HepG2 (cell line): ENCODE measurements at regions not wholly inside any gene's neighbourhood (a gene's known extent, or its start where the extent isn't known, plus 50 kb on each side); places are given as distances from the start of the nearest gene placed in this dataset.
A peak's percentile ranks its signal among the peaks of the same experiment; 100 is the strongest.

Experiments used
- CAMTA2 ChIP-seq: sonication (generic); formaldehyde crosslinking; IDR thresholded peaks from 2 replicates; pipeline ENCODE4 v1.4.0; 2020; ENCODE audit warnings: mild to moderate bottlenecking, missing genetic modification reagents, borderline replicate concordance
- FOXA1 ChIP-seq, 2 experiments: fragments of 450-650 bp in 1 of 2; sonication (generic) in 1 of 2; formaldehyde crosslinking in 1 of 2; IDR thresholded peaks; 2 replicates each; pipeline versions ENCODE4 v1.4.0 to v1.6.1; 2016 to 2020; ENCODE audit warnings: missing genetic modification reagents in 1 of 2
- GLI4 ChIP-seq: sonication (generic); formaldehyde crosslinking; IDR thresholded peaks from 2 replicates; pipeline ENCODE4 v1.5.1; 2020; ENCODE audit warnings: missing genetic modification reagents, mild to moderate bottlenecking, moderate library complexity, borderline replicate concordance
- JARID2 ChIP-seq: sonication (generic); formaldehyde crosslinking; IDR thresholded peaks from 2 replicates; pipeline ENCODE4 v1.8.1; 2023; ENCODE audit warnings: missing genetic modification reagents, inconsistent platforms; ENCODE audit not compliant: insufficient replicate concordance
- KAT7 ChIP-seq: IDR thresholded peaks from 2 replicates; pipeline ENCODE4 v1.6.1; 2018; ENCODE audit warnings: borderline replicate concordance, missing compliant biosample characterization
- KMT2A ChIP-seq: sonication (generic); formaldehyde crosslinking; IDR thresholded peaks from 2 replicates; pipeline ENCODE4 v1.4.0; 2020; ENCODE audit warnings: missing genetic modification reagents
- NFE2L1 ChIP-seq: sonication (generic); formaldehyde crosslinking; IDR thresholded peaks from 2 replicates; pipeline ENCODE4 v1.4.0; 2020; ENCODE audit warnings: missing genetic modification reagents, mild to moderate bottlenecking, borderline replicate concordance
- NFE2L2 ChIP-seq: fragments of 150-350 bp; IDR thresholded peaks from 2 replicates; pipeline ENCODE4 v1.6.1; 2014; ENCODE audit warnings: low read length
- SPEN ChIP-seq: sonication (generic); formaldehyde crosslinking; IDR thresholded peaks from 2 replicates; pipeline ENCODE4 v1.5.1; 2020; ENCODE audit warnings: low read depth, mild to moderate bottlenecking, missing genetic modification reagents
- SRY ChIP-seq: sonication (generic); formaldehyde crosslinking; IDR thresholded peaks from 2 replicates; pipeline ENCODE4 v1.8.0; 2022; ENCODE audit warnings: mild to moderate bottlenecking, missing genetic modification reagents
- ZEB1 ChIP-seq: IDR thresholded peaks from 2 replicates; pipeline ENCODE4 v1.6.1; 2012; ENCODE audit warnings: mild to moderate bottlenecking, low read depth, inconsistent platforms; ENCODE audit not compliant: insufficient replicate concordance
- ZFP1 ChIP-seq: IDR thresholded peaks from 2 replicates; pipeline ENCODE4 v1.6.1; 2016
- ZFP36 ChIP-seq: fragments of 150-350 bp; IDR thresholded peaks from 2 replicates; pipeline ENCODE4 v1.6.1; 2018; ENCODE audit warnings: borderline replicate concordance, low read length, low read depth; ENCODE audit not compliant: partially characterized antibody
- ZNF101 ChIP-seq: sonication (generic); formaldehyde crosslinking; IDR thresholded peaks from 2 replicates; pipeline ENCODE4 v1.4.0; 2020; ENCODE audit warnings: mild to moderate bottlenecking, low read depth, missing genetic modification reagents, borderline replicate concordance
- ZNF253 ChIP-seq: sonication (generic); formaldehyde crosslinking; IDR thresholded peaks from 2 replicates; pipeline ENCODE4 v1.8.0; 2022; ENCODE audit warnings: mild to moderate bottlenecking, missing genetic modification reagents, borderline replicate concordance
- ZNF343 ChIP-seq: sonication (generic); formaldehyde crosslinking; IDR thresholded peaks from 2 replicates; pipeline ENCODE4 v1.4.0; 2020; ENCODE audit warnings: mild to moderate bottlenecking, missing genetic modification reagents
- ZNF350 ChIP-seq: sonication (generic); formaldehyde crosslinking; IDR thresholded peaks from 2 replicates; pipeline ENCODE4 v1.4.0; 2020; ENCODE audit warnings: mild to moderate bottlenecking, low read depth, missing genetic modification reagents, borderline replicate concordance
- ZNF598 ChIP-seq: sonication (generic); formaldehyde crosslinking; IDR thresholded peaks from 2 replicates; pipeline ENCODE4 v1.5.1; 2020; ENCODE audit warnings: mild to moderate bottlenecking, missing genetic modification reagents, borderline replicate concordance
- ZNF878 ChIP-seq: sonication (generic); formaldehyde crosslinking; IDR thresholded peaks from 2 replicates; pipeline ENCODE4 v1.8.1; 2023; ENCODE audit warnings: mild to moderate bottlenecking, missing genetic modification reagents, moderate library complexity
- TF ChIP-seq, protein P1 (sequence below): sonication (generic); formaldehyde crosslinking; IDR thresholded peaks from 2 replicates; pipeline ENCODE4 v1.8.0; 2022; ENCODE audit warnings: mild to moderate bottlenecking, missing genetic modification reagents
- TF ChIP-seq, protein P2 (sequence below): sonication (generic); formaldehyde crosslinking; IDR thresholded peaks from 2 replicates; pipeline ENCODE4 v1.5.0; 2020; ENCODE audit warnings: mild to moderate bottlenecking, missing genetic modification reagents
- TF ChIP-seq, protein P3 (sequence below): sonication (generic); formaldehyde crosslinking; conservative IDR thresholded peaks from 2 replicates; pipeline ENCODE4 v1.8.0; 2022; ENCODE audit warnings: mild to moderate bottlenecking, moderate library complexity, missing genetic modification reagents
- TF ChIP-seq, protein P4 (sequence below): IDR thresholded peaks from 2 replicates; pipeline ENCODE4 v1.6.1; 2016; ENCODE audit warnings: low read depth

DNA sequence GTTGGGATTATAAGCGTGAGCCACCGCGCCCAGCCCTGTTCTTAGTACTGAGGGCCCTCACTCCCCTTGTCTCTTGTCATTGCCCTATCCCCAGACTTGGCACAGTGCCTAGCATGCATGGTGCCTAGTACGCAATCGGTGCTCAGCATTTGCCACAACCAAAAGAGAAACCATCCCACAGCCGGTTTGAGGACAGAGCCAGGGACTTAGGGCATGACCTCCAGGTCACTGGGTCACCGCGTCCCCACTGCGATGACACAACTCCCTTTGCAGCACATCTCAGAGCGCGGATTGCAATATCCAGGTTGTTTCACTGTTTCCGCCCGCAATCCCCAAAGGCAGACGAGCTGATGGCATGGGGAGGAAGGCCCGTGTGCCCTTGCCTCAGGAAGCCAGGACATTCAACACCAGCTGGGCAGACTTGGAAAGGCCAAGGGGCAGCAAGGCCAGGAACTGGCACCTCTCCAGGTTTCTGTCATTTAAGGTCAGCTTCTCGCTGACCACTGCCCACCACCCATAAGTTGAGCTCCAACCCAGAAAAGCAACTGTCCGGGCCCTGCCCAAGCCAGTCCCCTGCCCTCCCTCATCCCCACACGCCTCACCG is 274.5 kb downstream of the MRTFB start (continued):
- TF ChIP-seq, protein P1, sequence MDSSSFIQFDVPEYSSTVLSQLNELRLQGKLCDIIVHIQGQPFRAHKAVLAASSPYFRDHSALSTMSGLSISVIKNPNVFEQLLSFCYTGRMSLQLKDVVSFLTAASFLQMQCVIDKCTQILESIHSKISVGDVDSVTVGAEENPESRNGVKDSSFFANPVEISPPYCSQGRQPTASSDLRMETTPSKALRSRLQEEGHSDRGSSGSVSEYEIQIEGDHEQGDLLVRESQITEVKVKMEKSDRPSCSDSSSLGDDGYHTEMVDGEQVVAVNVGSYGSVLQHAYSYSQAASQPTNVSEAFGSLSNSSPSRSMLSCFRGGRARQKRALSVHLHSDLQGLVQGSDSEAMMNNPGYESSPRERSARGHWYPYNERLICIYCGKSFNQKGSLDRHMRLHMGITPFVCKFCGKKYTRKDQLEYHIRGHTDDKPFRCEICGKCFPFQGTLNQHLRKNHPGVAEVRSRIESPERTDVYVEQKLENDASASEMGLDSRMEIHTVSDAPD (CRISPR knock-in tag) = no peak
- peak; percentile 49; the same call in 1 of the 2 replicates for TF ChIP-seq ZNF598 (CRISPR knock-in tag)
- TF ChIP-seq ZNF101 = no peak
- no peak for TF ChIP-seq GLI4 (CRISPR knock-in tag)
- no peak for TF ChIP-seq ZNF253 (CRISPR knock-in tag)
- TF ChIP-seq, protein P2, sequence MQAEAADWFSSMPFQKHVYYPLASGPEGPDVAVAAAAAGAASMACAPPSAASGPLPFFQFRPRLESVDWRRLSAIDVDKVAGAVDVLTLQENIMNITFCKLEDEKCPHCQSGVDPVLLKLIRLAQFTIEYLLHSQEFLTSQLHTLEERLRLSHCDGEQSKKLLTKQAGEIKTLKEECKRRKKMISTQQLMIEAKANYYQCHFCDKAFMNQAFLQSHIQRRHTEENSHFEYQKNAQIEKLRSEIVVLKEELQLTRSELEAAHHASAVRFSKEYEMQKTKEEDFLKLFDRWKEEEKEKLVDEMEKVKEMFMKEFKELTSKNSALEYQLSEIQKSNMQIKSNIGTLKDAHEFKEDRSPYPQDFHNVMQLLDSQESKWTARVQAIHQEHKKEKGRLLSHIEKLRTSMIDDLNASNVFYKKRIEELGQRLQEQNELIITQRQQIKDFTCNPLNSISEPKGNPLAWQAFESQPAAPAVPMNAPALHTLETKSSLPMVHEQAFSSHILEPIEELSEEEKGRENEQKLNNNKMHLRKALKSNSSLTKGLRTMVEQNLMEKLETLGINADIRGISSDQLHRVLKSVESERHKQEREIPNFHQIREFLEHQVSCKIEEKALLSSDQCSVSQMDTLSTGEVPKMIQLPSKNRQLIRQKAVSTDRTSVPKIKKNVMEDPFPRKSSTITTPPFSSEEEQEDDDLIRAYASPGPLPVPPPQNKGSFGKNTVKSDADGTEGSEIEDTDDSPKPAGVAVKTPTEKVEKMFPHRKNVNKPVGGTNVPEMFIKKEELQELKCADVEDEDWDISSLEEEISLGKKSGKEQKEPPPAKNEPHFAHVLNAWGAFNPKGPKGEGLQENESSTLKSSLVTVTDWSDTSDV (CRISPR knock-in tag) = 0 out of 2 replicates have a peak, but pooled peaks have one; percentile 25
- peak; percentile 75; the same call in 1 of the 2 replicates for TF ChIP-seq SPEN (CRISPR knock-in tag)
- TF ChIP-seq NFE2L2 = 0 out of 2 replicates have a peak, but pooled peaks have one; percentile 12
- TF ChIP-seq SRY = no peak
- TF ChIP-seq ZNF343 (CRISPR knock-in tag) = no peak
- TF ChIP-seq CAMTA2 (CRISPR knock-in tag) = no peak
- no peak for TF ChIP-seq FOXA1 (IDR thresholded peaks at IDR 0.05)
- TF ChIP-seq FOXA1 (CRISPR knock-in tag; IDR thresholded peaks at IDR 0.05) = no peak
- no peak for TF ChIP-seq ZEB1
- TF ChIP-seq ZNF350 = peak; percentile 59; the same call in 1 of the 2 replicates
- TF ChIP-seq NFE2L1 (CRISPR knock-in tag) = no peak
- TF ChIP-seq ZNF878 (CRISPR knock-in tag) = 0 out of 2 replicates have a peak, but pooled peaks have one; percentile 30
- TF ChIP-seq ZFP1 = no peak
- TF ChIP-seq KMT2A (CRISPR knock-in tag) = no peak
- TF ChIP-seq, protein P3, sequence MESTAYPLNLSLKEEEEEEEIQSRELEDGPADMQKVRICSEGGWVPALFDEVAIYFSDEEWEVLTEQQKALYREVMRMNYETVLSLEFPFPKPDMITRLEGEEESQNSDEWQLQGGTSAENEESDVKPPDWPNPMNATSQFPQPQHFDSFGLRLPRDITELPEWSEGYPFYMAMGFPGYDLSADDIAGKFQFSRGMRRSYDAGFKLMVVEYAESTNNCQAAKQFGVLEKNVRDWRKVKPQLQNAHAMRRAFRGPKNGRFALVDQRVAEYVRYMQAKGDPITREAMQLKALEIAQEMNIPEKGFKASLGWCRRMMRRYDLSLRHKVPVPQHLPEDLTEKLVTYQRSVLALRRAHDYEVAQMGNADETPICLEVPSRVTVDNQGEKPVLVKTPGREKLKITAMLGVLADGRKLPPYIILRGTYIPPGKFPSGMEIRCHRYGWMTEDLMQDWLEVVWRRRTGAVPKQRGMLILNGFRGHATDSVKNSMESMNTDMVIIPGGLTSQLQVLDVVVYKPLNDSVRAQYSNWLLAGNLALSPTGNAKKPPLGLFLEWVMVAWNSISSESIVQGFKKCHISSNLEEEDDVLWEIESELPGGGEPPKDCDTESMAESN (CRISPR knock-in tag) = no peak
- no peak for TF ChIP-seq ZFP36
- TF ChIP-seq JARID2 (CRISPR knock-in tag) = no peak
- TF ChIP-seq KAT7 (CRISPR knock-in tag) = no peak
- TF ChIP-seq, protein P4, sequence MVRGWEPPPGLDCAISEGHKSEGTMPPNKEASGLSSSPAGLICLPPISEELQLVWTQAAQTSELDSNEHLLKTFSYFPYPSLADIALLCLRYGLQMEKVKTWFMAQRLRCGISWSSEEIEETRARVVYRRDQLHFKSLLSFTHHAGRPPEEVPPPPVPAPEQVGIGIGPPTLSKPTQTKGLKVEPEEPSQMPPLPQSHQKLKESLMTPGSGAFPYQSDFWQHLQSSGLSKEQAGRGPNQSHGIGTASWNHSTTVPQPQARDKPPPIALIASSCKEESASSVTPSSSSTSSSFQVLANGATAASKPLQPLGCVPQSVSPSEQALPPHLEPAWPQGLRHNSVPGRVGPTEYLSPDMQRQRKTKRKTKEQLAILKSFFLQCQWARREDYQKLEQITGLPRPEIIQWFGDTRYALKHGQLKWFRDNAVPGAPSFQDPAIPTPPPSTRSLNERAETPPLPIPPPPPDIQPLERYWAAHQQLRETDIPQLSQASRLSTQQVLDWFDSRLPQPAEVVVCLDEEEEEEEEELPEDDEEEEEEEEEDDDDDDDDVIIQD (CRISPR knock-in tag) = no peak
